ENCODE measurements at regions not wholly inside any gene's neighbourhood (a gene's known extent, or its start where the extent isn't known, plus 50 kb on each side); places are given as distances from the start of the nearest gene placed in this dataset.
"Not testable (repeated sequence)": the region's sequence is repeated elsewhere in the genome, so short reads cannot be mapped to it uniquely, and the experiment has no call there.

DNA sequence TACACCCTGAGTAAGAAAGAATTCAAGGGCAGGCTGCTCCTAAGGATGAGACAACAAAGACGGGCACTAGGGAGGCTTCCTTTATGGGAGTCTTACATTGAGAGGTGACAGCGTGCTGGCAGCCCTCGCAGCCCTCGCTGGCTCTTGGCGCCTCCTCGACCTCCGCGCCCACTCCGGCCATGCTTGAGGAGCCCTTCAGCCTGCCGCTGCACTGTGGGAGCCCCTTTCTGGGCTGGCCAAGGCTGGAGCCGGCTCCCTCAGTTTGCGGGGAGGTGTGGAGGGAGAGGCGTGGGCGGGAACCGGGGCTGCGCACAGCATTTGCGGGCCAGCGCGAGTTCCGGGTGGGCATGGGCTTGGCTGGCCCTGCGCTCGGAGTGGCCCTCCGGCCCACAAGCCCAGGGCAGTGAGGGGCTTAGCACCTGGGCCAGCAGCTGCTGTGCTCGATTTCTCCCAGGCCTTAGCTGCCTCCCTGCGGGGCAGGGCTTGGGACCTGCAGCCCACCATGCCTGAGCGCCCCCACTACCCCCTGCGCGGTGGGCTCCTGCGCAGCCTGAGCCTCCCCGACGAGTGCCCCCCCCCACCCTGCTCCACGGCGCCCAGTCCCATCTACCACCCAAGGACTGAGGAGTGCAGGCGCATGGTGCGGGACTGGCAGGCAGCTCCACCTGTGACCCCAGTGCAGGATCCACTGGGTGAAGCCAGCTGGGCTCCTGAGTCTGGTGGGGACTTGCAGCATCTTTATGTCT is 75.3 kb downstream of the BARX1 start:
- DNase-seq (ENCODE audit: low read depth in 2 of 2), result not testable (repeated sequence)

DNA sequence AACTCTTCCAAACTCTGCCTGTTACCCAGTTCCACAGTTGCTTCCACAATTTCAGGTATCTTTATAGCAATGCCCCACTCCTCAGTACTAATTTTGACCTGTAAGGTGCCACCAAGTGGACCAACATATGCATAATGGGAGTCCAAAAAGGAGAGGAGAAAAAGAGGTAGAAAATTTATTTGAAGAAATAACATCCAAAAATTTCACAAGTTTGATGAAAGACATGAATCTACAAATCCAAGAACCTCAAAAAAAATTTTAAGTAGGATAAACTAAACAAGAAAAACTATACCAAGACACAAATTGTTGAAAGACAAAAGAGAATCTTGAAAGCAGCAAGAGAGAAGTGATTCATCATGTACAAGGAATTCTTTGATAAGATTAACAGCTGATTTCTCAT is 79.8 kb downstream of the BARX1 start:
- no peak for DNase-seq (ENCODE audit: low read depth in 2 of 2)

- no peak for DNase-seq (ENCODE audit: low read depth in 2 of 2)
Measured at GRCh38 chr9:93874242-93874641, 80.9 kb downstream of the BARX1 start.

- DNase-seq (ENCODE audit: low read depth in 2 of 2), result no peak
Measured at GRCh38 chr9:93871286-93871685, 83.9 kb downstream of the BARX1 start.

- DNase-seq (ENCODE audit: low read depth in 2 of 2), result no peak
Measured at GRCh38 chr9:93869863-93870262, 85.3 kb downstream of the BARX1 start.

- no peak for DNase-seq (ENCODE audit: low read depth in 2 of 2)
Measured at GRCh38 chr9:93869088-93869487, 86.1 kb downstream of the BARX1 start.

GRCh38 chr9:93865716-93866115 is 89.4 kb downstream of the BARX1 start:
- no peak for DNase-seq (ENCODE audit: low read depth in 2 of 2)

DNA sequence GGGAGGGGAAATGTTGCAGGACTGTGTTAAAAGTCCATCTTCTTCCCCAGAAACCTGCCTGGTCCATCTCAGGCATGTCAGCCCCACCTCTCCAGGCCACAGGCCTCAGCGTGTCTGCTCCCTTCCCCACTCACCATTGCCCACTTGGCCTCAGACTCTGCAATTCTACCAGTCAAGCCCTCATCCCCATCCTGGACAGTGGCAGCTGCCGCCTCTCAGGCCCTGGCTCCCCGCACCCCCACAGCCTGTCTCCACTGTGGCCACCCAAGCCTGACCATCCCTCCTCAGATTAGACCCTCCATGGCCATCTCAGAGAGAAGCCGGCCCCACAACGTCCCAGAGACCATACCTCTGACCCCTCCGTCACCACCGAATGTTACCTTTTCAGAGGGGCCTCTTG is 89.9 kb downstream of the BARX1 start:
- no peak for DNase-seq (ENCODE audit: low read depth in 2 of 2)

DNA sequence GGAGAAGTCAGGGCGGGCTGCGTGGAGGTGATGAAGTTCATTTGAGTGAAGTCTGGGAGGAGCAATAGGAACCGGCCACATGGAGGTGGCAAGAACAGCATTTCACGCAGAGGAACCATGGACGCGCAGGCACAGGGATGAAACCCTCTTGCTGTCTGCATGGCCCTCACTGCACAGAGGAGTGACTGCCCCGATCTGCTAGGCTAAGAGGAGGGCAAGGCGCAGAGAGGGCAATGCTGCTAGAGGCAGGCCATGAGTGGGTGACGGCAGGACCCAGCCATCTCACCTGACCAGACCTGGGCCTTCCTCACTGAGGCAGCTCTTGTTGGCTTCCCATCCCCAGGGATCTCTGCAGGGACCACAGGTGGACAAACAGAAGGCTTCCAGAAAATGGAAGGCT is 90.3 kb downstream of the BARX1 start:
- DNase-seq (ENCODE audit: low read depth in 2 of 2), result no peak

DNA sequence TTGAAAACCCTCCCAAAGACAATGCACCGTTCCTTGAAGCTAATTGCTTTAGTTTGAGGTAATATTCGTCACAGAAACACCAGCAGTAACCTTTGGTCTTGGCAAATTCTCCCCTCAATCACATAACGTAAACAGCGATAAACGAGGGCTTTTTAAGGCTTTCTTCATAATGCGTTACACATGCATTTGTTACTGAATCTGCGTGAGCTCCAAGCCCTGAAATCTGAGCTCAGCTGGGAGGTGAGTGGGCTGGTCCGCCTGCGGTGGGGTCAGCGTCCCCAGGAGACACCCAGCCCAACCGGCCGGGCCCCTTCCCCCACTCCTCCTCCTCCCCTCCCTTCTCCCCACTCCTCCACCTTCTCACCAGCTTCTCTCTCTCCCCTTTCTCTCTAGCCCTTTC is 91.1 kb downstream of the BARX1 start:
- no peak for DNase-seq (ENCODE audit: low read depth in 2 of 2)

GRCh38 chr9:93862877-93863545 is 92.1 kb downstream of the BARX1 start:
- no peak for DNase-seq (ENCODE audit: low read depth in 2 of 2)

DNA sequence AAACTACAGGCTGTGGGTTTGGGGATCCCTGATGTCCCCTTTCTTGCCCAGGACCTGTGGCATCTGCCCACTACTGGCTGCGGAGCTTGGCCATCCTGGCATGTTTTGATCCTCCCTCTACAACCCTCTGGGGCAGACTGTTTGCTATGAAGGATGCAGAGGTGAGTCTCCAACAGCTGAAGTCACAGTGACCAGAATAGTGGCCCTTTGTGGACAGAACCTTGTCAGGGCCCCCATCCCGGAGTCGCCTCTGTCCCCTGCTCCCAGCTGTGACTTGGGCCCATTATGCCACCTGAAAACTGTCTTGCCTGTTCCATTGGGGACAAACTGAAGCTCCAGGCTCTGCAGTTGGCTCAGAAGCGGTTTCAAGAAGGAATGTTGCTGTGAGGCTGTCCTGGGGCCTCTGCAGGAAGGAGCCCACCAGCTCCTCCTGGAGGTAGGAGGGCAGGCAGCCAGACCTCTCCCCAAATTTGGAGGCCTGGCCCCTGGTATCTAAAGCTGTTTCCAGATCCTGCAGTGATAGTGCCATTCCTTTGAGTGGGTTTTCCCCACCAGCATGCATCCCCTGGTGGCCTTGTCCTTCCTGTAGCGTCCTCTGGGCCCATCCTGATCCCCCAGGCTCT is 93.3 kb downstream of the BARX1 start:
- no peak for DNase-seq (ENCODE audit: low read depth in 2 of 2)

- no peak for DNase-seq (ENCODE audit: low read depth in 2 of 2)
Measured at GRCh38 chr9:93860694-93861658, 94.2 kb downstream of the BARX1 start.

DNA sequence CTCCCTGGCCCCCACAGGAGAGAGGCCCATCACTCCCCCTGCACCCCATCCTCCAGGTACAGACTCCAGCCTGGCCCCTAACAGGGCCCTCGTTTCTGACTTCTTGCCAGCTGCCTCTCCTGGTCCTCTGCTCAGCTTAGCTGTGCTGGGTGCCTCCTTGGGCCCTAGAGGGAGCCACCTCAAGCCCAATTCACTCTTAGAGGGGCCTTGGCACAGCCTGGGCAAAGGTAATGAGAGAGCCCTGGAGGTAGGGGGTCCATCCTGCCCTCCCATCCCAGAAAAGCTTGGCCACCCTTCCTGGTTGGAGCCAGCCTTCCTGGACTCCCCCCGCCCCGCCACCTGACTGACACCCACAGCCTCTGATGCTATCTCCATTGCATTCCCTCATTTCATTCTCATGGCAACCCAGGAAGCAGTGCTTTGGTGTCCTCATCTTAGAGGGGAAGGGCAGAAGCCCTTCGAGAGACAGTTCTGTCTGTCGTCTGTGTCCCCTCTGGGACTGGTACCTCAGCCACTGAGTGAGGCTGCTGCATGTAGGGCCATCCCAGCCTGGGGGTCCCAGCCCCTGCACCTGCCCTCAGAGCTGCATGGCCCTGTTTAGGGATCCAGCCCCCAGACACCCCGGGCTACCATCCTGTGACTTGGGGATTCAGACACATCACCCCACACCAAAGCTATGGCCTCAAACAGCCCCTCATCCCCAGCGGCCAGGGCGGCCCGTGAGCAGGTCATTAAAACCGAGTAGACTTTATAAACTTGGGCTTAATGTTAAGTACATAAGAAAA is 95.5 kb downstream of the BARX1 start:
- DNase-seq (ENCODE audit: low read depth in 2 of 2), result no peak

DNA sequence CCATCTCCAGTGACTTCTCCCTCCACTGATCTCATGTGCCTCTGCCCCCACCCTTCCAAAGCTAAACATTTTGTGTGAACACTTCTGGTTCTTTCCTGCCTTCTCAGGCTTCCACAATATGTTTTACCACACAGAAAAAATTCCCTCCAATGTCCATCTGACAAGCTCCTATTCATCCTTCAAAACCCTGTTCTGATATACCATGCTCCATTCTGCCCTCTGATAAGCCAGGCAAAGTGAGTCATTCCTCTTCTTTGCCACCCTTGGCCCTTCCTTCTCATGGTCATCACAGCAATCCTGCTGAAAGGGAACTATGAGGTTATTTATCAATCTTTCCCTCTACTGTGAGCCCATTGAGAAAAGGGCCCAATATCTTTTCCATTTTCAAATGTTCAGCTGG is 97.6 kb downstream of the BARX1 start:
- no peak for DNase-seq (ENCODE audit: low read depth in 2 of 2)

DNA sequence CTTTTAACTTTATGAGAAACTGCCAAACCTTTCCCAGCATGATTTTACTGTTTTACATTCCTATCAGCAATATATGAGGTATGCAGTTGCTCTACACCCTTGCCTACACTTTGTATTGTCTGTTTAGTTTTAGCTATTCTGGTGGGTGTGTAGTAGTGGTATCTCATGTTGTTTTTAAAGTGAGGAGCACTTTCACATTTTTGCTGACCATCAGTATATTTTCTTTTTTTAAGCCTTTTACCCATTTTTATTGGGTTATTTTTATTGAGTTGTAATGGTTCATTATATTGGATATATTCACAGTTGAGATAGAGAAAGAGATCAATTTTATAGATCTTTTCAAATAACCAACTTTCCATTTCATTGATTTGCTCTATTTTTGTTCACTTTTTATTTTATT is 102.4 kb downstream of the BARX1 start:
- no peak for DNase-seq (ENCODE audit: low read depth in 2 of 2)

DNA sequence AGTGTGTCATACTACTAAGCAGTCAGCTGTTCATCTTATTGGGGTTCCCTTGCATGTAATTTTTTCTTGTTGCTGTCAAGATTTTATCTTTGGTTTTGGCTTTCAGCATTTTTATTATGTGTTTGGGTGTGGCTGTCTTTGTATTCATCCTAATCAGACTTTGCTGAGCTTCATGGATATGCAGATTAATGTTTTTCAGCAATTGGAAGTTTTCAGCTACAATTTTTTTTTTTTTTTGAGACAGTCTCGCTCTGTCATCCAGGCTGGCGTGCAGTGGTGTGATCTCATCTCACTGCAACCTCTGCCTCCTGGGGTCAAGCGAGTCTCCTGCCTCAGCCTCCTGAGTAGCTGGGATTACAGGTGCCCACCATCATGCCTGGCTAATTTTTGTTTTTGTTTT is 108.8 kb downstream of the BARX1 start:
- DNase-seq (ENCODE audit: low read depth in 2 of 2), result no peak

DNA sequence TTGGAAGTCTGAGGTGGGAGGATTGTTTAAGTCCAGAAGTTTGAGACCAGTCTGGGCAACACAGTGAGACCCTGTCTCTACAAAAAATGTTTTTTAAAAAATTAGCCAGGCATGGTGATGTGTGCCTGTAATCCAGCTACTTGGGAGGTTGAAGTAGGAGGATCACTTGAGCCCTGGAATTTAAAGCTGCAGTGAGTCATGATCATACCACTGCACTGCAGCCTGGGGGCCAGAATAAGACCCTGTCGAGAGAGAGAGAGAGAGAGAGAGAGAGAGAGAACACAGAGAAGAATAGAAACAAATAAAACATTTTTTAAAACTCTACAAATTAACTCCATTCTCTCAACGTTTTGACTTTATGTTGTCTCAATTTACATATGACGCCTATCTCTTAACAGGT is 111.8 kb downstream of the BARX1 start:
- DNase-seq (ENCODE audit: low read depth in 2 of 2), result no peak

DNA sequence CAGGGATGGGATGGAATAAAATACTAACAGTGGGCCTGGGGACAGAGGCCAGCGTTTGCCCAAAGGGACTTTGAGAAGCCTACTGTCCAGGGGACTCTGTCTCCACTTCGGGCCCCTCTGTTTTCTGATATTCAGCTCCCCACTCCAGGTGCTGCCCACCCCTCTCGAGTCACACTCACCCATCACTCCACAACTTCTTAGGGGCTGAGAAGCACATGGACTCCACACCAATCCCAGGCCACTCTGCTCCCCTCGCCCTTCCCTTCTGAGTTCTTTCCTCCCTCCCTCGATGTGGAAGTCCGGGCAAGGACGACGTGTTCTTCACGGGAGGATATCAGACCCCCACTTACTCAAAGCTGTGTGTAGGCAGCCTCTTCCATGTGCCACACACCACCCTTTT is 124.5 kb downstream of the BARX1 start:
- DNase-seq (ENCODE audit: low read depth in 2 of 2), result no peak

GRCh38 chr9:93830012-93830596 is 125.1 kb downstream of the BARX1 start:
- no peak for DNase-seq (ENCODE audit: low read depth in 2 of 2)

Measured in dermis microvascular lymphatic vessel endothelial cell (primary cell).